ENCODE measurements at regions not wholly inside any gene's neighbourhood (a gene's known extent, or its start where the extent isn't known, plus 50 kb on each side); places are given as distances from the start of the nearest gene placed in this dataset.

- Histone ChIP-seq H3K27me3 (ENCODE audit: insufficient read depth, low read length, poor library complexity, severe bottlenecking) (no peaks in the 10 kb centered on the region), H3K36me3 (ENCODE audit: insufficient read depth, low read length) (no peaks in the 10 kb centered on the region), H3K4me2 (ENCODE audit: low read depth, low read length, poor library complexity, severe bottlenecking) (no peak overlapping the region), H3F3A (ENCODE audit: low read depth) (no peaks in the 10 kb centered on the region), H4K20me1 (ENCODE audit: insufficient read depth, low read length, poor library complexity, severe bottlenecking) (no peaks in the 10 kb centered on the region), H3K4me3 (ENCODE audit: low read length, poor library complexity, severe bottlenecking) (no peak overlapping the region), H2AFZ (ENCODE audit: low read length) (no peak overlapping the region), H3K4me1 (ENCODE audit: insufficient read depth, low read length, poor library complexity, severe bottlenecking) (peaks cover 14% of the 10 kb centered on the region), H3K9me3 (ENCODE audit: insufficient read depth, low read depth, low read length) (no peaks in the 10 kb centered on the region), H3K9me2 (replicated peaks; ENCODE audit: low read depth, low read length) (no peaks in the 10 kb centered on the region), H3K9ac (ENCODE audit: low read depth, low read length, poor library complexity, severe bottlenecking) (no peak overlapping the region), H3K79me2 (ENCODE audit: insufficient read depth, low read length) (no peaks in the 10 kb centered on the region)
- TF ChIP-seq, protein P1, sequence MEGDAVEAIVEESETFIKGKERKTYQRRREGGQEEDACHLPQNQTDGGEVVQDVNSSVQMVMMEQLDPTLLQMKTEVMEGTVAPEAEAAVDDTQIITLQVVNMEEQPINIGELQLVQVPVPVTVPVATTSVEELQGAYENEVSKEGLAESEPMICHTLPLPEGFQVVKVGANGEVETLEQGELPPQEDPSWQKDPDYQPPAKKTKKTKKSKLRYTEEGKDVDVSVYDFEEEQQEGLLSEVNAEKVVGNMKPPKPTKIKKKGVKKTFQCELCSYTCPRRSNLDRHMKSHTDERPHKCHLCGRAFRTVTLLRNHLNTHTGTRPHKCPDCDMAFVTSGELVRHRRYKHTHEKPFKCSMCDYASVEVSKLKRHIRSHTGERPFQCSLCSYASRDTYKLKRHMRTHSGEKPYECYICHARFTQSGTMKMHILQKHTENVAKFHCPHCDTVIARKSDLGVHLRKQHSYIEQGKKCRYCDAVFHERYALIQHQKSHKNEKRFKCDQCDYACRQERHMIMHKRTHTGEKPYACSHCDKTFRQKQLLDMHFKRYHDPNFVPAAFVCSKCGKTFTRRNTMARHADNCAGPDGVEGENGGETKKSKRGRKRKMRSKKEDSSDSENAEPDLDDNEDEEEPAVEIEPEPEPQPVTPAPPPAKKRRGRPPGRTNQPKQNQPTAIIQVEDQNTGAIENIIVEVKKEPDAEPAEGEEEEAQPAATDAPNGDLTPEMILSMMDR (conservative IDR thresholded peaks at IDR 0.05; ENCODE audit: low read length) = no peak
- no peak for TF ChIP-seq EZH2phosphoT487 (IDR thresholded peaks at IDR 0.05; ENCODE audit: borderline replicate concordance)
Observed at GRCh38 chr14:35934499-35934898, 108.4 kb downstream of the BRMS1L start.

GRCh38 chr14:35932659-35933159 is 106.6 kb downstream of the BRMS1L start:
- Histone ChIP-seq H4K20me1 (ENCODE audit: insufficient read depth, low read length, poor library complexity, severe bottlenecking) (no peaks in the 10 kb centered on the region), H3K4me2 (ENCODE audit: low read depth, low read length, poor library complexity, severe bottlenecking) (peak overlapping the region; percentile 80), H3F3A (ENCODE audit: low read depth) (no peaks in the 10 kb centered on the region), H3K9ac (ENCODE audit: low read depth, low read length, poor library complexity, severe bottlenecking) (peak overlapping the region; percentile 50), H3K4me1 (ENCODE audit: insufficient read depth, low read length, poor library complexity, severe bottlenecking) (peaks cover 14% of the 10 kb centered on the region), H3K27me3 (ENCODE audit: insufficient read depth, low read length, poor library complexity, severe bottlenecking) (no peaks in the 10 kb centered on the region), H2AFZ (ENCODE audit: low read length) (peak overlapping the region; percentile 99), H3K4me3 (ENCODE audit: low read length, poor library complexity, severe bottlenecking) (peak overlapping the region; percentile 75), H3K9me3 (ENCODE audit: insufficient read depth, low read depth, low read length) (no peaks in the 10 kb centered on the region), H3K79me2 (ENCODE audit: insufficient read depth, low read length) (no peaks in the 10 kb centered on the region), H3K9me2 (replicated peaks; ENCODE audit: low read depth, low read length) (no peaks in the 10 kb centered on the region), H3K36me3 (ENCODE audit: insufficient read depth, low read length) (no peaks in the 10 kb centered on the region)
- no peak for TF ChIP-seq EZH2phosphoT487 (IDR thresholded peaks at IDR 0.05; ENCODE audit: borderline replicate concordance)
- TF ChIP-seq, protein P1 (conservative IDR thresholded peaks at IDR 0.05; ENCODE audit: low read length) = no peak

GRCh38 chr14:35932136-35932535 is 106.0 kb downstream of the BRMS1L start:
- no peaks in the 10 kb centered on the region for H3K9me2 ChIP-seq (replicated peaks; ENCODE audit: low read depth, low read length)
- H4K20me1 ChIP-seq (ENCODE audit: insufficient read depth, low read length, poor library complexity, severe bottlenecking) = no peaks in the 10 kb centered on the region
- H3K27me3 ChIP-seq (ENCODE audit: insufficient read depth, low read length, poor library complexity, severe bottlenecking) = no peaks in the 10 kb centered on the region
- H3K9me3 ChIP-seq (ENCODE audit: insufficient read depth, low read depth, low read length) = no peaks in the 10 kb centered on the region
- no peaks in the 10 kb centered on the region for H3K79me2 ChIP-seq (ENCODE audit: insufficient read depth, low read length)
- H3K9ac ChIP-seq (ENCODE audit: low read depth, low read length, poor library complexity, severe bottlenecking) = peak overlapping the region; percentile 50
- peaks cover 14% of the 10 kb centered on the region for H3K4me1 ChIP-seq (ENCODE audit: insufficient read depth, low read length, poor library complexity, severe bottlenecking)
- H3K4me3 ChIP-seq (ENCODE audit: low read length, poor library complexity, severe bottlenecking) = peak overlapping the region; percentile 75
- H3K36me3 ChIP-seq (ENCODE audit: insufficient read depth, low read length) = no peaks in the 10 kb centered on the region
- H3F3A ChIP-seq (ENCODE audit: low read depth) = no peaks in the 10 kb centered on the region
- TF ChIP-seq EZH2phosphoT487 (IDR thresholded peaks at IDR 0.05; ENCODE audit: borderline replicate concordance) = no peak
- TF ChIP-seq, protein P1 (conservative IDR thresholded peaks at IDR 0.05; ENCODE audit: low read length) = no peak
- peak overlapping the region; percentile 80 for H3K4me2 ChIP-seq (ENCODE audit: low read depth, low read length, poor library complexity, severe bottlenecking)
- H2AFZ ChIP-seq (ENCODE audit: low read length) = peak overlapping the region; percentile 99

Data from Loucy (cell line).